GM18519 (cell line): ENCODE measurements at regions not wholly inside any gene's neighbourhood (a gene's known extent, or its start where the extent isn't known, plus 50 kb on each side); places are given as distances from the start of the nearest gene placed in this dataset.

Experiments
- ATAC-seq: cut with Tn5 transposase; IDR thresholded peaks from one replicate; pipeline ENCODE4 v1.9.1; 2021; ENCODE audit warnings: mild to moderate bottlenecking, moderate library complexity; ENCODE audit not compliant: unreplicated experiment, low FRiP score

GRCh38 chr2:226680719-226681118 lies 118.9 kb downstream of the IRS1 start:
- ATAC-seq, result no peak

GRCh38 chr2:226679389-226680065 lies 120.1 kb downstream of the IRS1 start:
- ATAC-seq, result no peak

- ATAC-seq, result no peak
Measured at GRCh38 chr2:226678422-226678821, 121.2 kb downstream of the IRS1 start.

GRCh38 chr2:226677080-226677479 lies 122.5 kb downstream of the IRS1 start:
- ATAC-seq, result no peak

- ATAC-seq, result no peak
Measured at GRCh38 chr2:226676618-226677017, 123.0 kb downstream of the IRS1 start.

GRCh38 chr2:226674123-226674522 lies 125.5 kb downstream of the IRS1 start:
- no peak for ATAC-seq

GRCh38 chr2:226673314-226673723 lies 126.3 kb downstream of the IRS1 start:
- no peak for ATAC-seq

GRCh38 chr2:226671141-226671676 lies 128.4 kb downstream of the IRS1 start:
- peak; percentile 33 for ATAC-seq

- ATAC-seq, result no peak
Measured at GRCh38 chr2:226669905-226670304, 129.7 kb downstream of the IRS1 start.

GRCh38 chr2:226669249-226669648 lies 130.4 kb downstream of the IRS1 start:
- no peak for ATAC-seq

GRCh38 chr2:226667736-226668135 lies 131.9 kb downstream of the IRS1 start:
- ATAC-seq, result no peak

GRCh38 chr2:226665306-226665831 lies 134.3 kb downstream of the IRS1 start:
- ATAC-seq, result no peak

GRCh38 chr2:226664661-226665060 lies 135.0 kb downstream of the IRS1 start:
- no peak for ATAC-seq

- ATAC-seq, result no peak
Measured at GRCh38 chr2:226664140-226664539, 135.5 kb downstream of the IRS1 start.

GRCh38 chr2:226661789-226662545 lies 137.7 kb downstream of the IRS1 start:
- ATAC-seq, result no peak

GRCh38 chr2:226660526-226660925 lies 139.1 kb downstream of the IRS1 start:
- no peak for ATAC-seq

- no peak for ATAC-seq
Measured at GRCh38 chr2:226660124-226660523, 139.5 kb downstream of the IRS1 start.

GRCh38 chr2:226659410-226659809 lies 140.2 kb downstream of the IRS1 start:
- no peak for ATAC-seq

GRCh38 chr2:226658555-226658954 lies 141.1 kb downstream of the IRS1 start:
- no peak for ATAC-seq

GRCh38 chr2:226657340-226658053 lies 142.1 kb downstream of the IRS1 start:
- no peak for ATAC-seq

- no peak for ATAC-seq
Measured at GRCh38 chr2:226656367-226656766, 143.3 kb downstream of the IRS1 start.
